PC-3 (cell line): ENCODE measurements at regions not wholly inside any gene's neighbourhood (a gene's known extent, or its start where the extent isn't known, plus 50 kb on each side); places are given as distances from the start of the nearest gene placed in this dataset.

Experiments
- ATAC-seq: fragments of 200-7000 bp; cut with Tn5 transposase; 2 replicates; pipeline ENCODE4 v1.9.1; 2020; ENCODE audit warnings: mild to moderate bottlenecking, moderate library complexity
- BruUV-seq: library from RNA; stranded (reverse); fragments of 400-500 nt; replicated peaks from 2 replicates; lab custom pipeline; 2021; lab: Mats Ljungman, UMichigan
- CTCF ChIA-PET: fragments of 300-600 bp; sonication (Branson Sonifier 250); formaldehyde crosslinking; loops from one replicate; lab custom pipeline; 2022; ENCODE audit warnings: antibody characterized with exemption; lab: Charles Lee
- POLR2A ChIA-PET: fragments of 300-600 bp; sonication (Branson Sonifier 250); formaldehyde crosslinking; loops from one replicate; lab custom pipeline; 2022; ENCODE audit warnings: antibody characterized with exemption; ENCODE audit not compliant: unreplicated experiment; lab: Charles Lee
- DNase-seq: peaks from one replicate; pipeline ENCODE4 v3.0.0-alpha.2; 2015
- H2AFZ ChIP-seq: fragments of 300-600 bp; sonication (generic); 2 replicates; pipeline ENCODE4 v1.6.0; 2016; ENCODE audit warnings: antibody characterized with exemption, low read length
- H3F3A ChIP-seq: fragments of 300-600 bp; sonication (generic); one replicate; pipeline ENCODE4 v1.6.0; 2017; ENCODE audit warnings: antibody characterized with exemption, low read length, control low read depth, mild to moderate bottlenecking; ENCODE audit not compliant: unreplicated experiment
- H3K27ac ChIP-seq: fragments of 300-600 bp; sonication (generic); 2 replicates; pipeline ENCODE4 v1.5.1; 2016; ENCODE audit warnings: mild to moderate bottlenecking, low read length
- H3K27me3 ChIP-seq: fragments of 300-600 bp; sonication (generic); 2 replicates; pipeline ENCODE4 v1.6.1; 2016; ENCODE audit warnings: low read length, mixed read lengths
- H3K36me3 ChIP-seq: fragments of 300-600 bp; sonication (generic); 2 replicates; pipeline ENCODE4 v1.6.1; 2016; ENCODE audit warnings: low read depth, mixed run types, low read length, mixed read lengths
- H3K4me1 ChIP-seq: fragments of 300-600 bp; sonication (generic); 2 replicates; pipeline ENCODE4 v1.5.1; 2016; ENCODE audit warnings: low read length; ENCODE audit not compliant: insufficient read depth
- H3K4me2 ChIP-seq: fragments of 300-600 bp; sonication (generic); 2 replicates; pipeline ENCODE4 v1.6.0; 2016; ENCODE audit warnings: low read length
- H3K4me3 ChIP-seq: fragments of 300-600 bp; sonication (generic); 2 replicates; pipeline ENCODE4 v1.5.1; 2016; ENCODE audit warnings: mild to moderate bottlenecking, low read length, mixed read lengths
- H3K79me2 ChIP-seq: fragments of 300-600 bp; sonication (generic); 2 replicates; pipeline ENCODE4 v1.6.1; 2017; ENCODE audit warnings: low read length, mixed read lengths
- H3K9ac ChIP-seq: fragments of 300-600 bp; sonication (generic); 2 replicates; pipeline ENCODE4 v1.6.0; 2016; ENCODE audit warnings: mild to moderate bottlenecking, low read length
- H3K9me2 ChIP-seq: fragments of 300-600 bp; sonication (generic); replicated peaks from 2 replicates; pipeline ENCODE4 v1.6.1; 2016; ENCODE audit warnings: mixed run types, low read length, mixed read lengths
- H3K9me3 ChIP-seq: fragments of 300-600 bp; sonication (generic); 2 replicates; pipeline ENCODE4 v1.6.1; 2016; ENCODE audit warnings: low read length, mixed read lengths
- H4K20me1 ChIP-seq: fragments of 300-600 bp; sonication (generic); 2 replicates; pipeline ENCODE4 v1.6.1; 2016; ENCODE audit warnings: low read length, mixed read lengths
- CTCF ChIP-seq: fragments of 300-600 bp; sonication (generic); conservative IDR thresholded peaks from 2 replicates; pipeline ENCODE4 v1.5.1; 2017; ENCODE audit warnings: antibody characterized with exemption, low read depth, mild to moderate bottlenecking, low read length
- EZH2 ChIP-seq: fragments of 300-600 bp; sonication (generic); IDR thresholded peaks from one replicate; pipeline ENCODE4 v1.6.1; 2017; ENCODE audit warnings: antibody characterized with exemption, mild to moderate bottlenecking, low read length; ENCODE audit not compliant: unreplicated experiment
- EZH2phosphoT487 ChIP-seq: fragments of 300-600 bp; sonication (generic); IDR thresholded peaks from 2 replicates; pipeline ENCODE4 v1.6.1; 2018; ENCODE audit warnings: mild to moderate bottlenecking, antibody characterized with exemption, low read length, borderline replicate concordance
- intact Hi-C: fragments of 100-400 bp; cut with micrococcal nuclease; formaldehyde crosslinking; loops from 2 replicates; pipeline ENCODE4 v1.9.0; 2023

- no peak overlapping the region for H3K9ac ChIP-seq
- no peak overlapping the region for H3K27ac ChIP-seq
- H3K27me3 ChIP-seq: no peaks in the 10 kb centered on the region
- H3K9me2 ChIP-seq: 0 out of 2 replicates have a peak, but pooled peaks cover 4% of the 10 kb centered on the region
- CTCF ChIA-PET: no interaction called here
- no peak overlapping the region for H2AFZ ChIP-seq
- intact Hi-C loops: no loop called here
- no peaks in the 10 kb centered on the region for H3K9me3 ChIP-seq
- TF ChIP-seq EZH2: no peak
- no peak for TF ChIP-seq EZH2phosphoT487
- TF ChIP-seq CTCF: no peak
- no TSS peak for BruUV-seq
- H3K36me3 ChIP-seq: no peaks in the 10 kb centered on the region
- 0 out of 2 replicates have a peak, but pooled peaks cover 6% of the 10 kb centered on the region for H3K4me1 ChIP-seq
- no peaks in the 10 kb centered on the region for H4K20me1 ChIP-seq
- DNase-seq (no peak), ATAC-seq (no peak)
- H3F3A ChIP-seq: no peaks in the 10 kb centered on the region
- H3K4me3 ChIP-seq: no peak overlapping the region
- POLR2A ChIA-PET: no interaction called here
- no peak overlapping the region for H3K4me2 ChIP-seq
- H3K79me2 ChIP-seq: no peaks in the 10 kb centered on the region
These were observed 126.4 kb downstream of the CCER1 start for GRCh38 chr12:90828621-90829020.

- intact Hi-C loops: no loop called here
- no peak for TF ChIP-seq EZH2
- TF ChIP-seq EZH2phosphoT487: no peak
- no peak for TF ChIP-seq CTCF
- H3K9ac ChIP-seq: no peak overlapping the region
- no peaks in the 10 kb centered on the region for H3F3A ChIP-seq
- no peak overlapping the region for H3K27ac ChIP-seq
- no peak overlapping the region for H2AFZ ChIP-seq
- 0 out of 2 replicates have a peak, but pooled peaks cover 6% of the 10 kb centered on the region for H3K4me1 ChIP-seq
- no peaks in the 10 kb centered on the region for H4K20me1 ChIP-seq
- no TSS peak for BruUV-seq
- no peak overlapping the region for H3K4me3 ChIP-seq
- H3K9me2 ChIP-seq: 0 out of 2 replicates have a peak, but pooled peaks cover 4% of the 10 kb centered on the region
- no peaks in the 10 kb centered on the region for H3K9me3 ChIP-seq
- H3K27me3 ChIP-seq: no peaks in the 10 kb centered on the region
- no peaks in the 10 kb centered on the region for H3K36me3 ChIP-seq
- ChIA-PET CTCF (no interaction called here), POLR2A (no interaction called here)
- no peak for DNase-seq
- H3K4me2 ChIP-seq: no peak overlapping the region
- no peak for ATAC-seq
- no peaks in the 10 kb centered on the region for H3K79me2 ChIP-seq
These were observed 127.4 kb downstream of the CCER1 start for GRCh38 chr12:90827567-90827966.

- ChIA-PET CTCF (no interaction called here), POLR2A (no interaction called here)
- no peak overlapping the region for H3K9ac ChIP-seq
- no peaks in the 10 kb centered on the region for H3K36me3 ChIP-seq
- no peaks in the 10 kb centered on the region for H3K9me3 ChIP-seq
- H3K79me2 ChIP-seq: no peaks in the 10 kb centered on the region
- ATAC-seq (no peak), DNase-seq (no peak)
- H3F3A ChIP-seq: no peaks in the 10 kb centered on the region
- no peak overlapping the region for H3K4me2 ChIP-seq
- H3K9me2 ChIP-seq: 0 out of 2 replicates have a peak, but pooled peaks cover 4% of the 10 kb centered on the region
- no peak for TF ChIP-seq EZH2
- intact Hi-C loops: no loop called here
- 0 out of 2 replicates have a peak, but pooled peaks cover 6% of the 10 kb centered on the region for H3K4me1 ChIP-seq
- no peak overlapping the region for H2AFZ ChIP-seq
- H3K27me3 ChIP-seq: no peaks in the 10 kb centered on the region
- no peak overlapping the region for H3K4me3 ChIP-seq
- BruUV-seq: no TSS peak
- H4K20me1 ChIP-seq: no peaks in the 10 kb centered on the region
- no peak overlapping the region for H3K27ac ChIP-seq
These were observed 128.9 kb downstream of the CCER1 start for GRCh38 chr12:90826036-90826435.
